ENCODE measurements at regions not wholly inside any gene's neighbourhood (a gene's known extent, or its start where the extent isn't known, plus 50 kb on each side); places are given as distances from the start of the nearest gene placed in this dataset.

DNA sequence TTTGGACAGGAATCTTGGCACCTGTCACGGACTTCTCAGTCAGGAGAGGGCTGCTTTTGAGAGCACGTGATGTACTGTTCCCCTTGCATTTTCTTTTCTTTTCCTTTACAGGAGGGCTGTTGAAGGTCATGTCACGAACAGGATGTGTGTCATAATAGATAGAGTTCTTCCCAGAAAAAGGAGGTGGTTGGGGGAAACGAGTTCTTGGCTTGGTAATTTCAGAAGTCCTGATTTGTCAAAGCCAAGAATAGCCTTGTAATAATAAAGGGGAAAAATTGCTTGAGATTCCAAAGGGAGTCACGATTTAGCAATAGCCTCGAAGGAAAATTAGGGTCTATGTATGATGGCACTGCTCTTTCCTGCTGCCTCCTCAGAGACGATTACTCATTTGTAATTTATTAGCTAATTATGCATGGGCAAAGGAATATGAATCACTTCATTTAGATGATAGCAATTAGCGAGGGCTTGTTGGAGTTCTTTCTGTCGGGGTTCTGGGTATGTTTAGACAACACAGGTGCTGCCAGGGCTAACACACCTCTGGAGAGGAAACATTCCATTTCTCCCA, 277.7 kb upstream of the N4BP1 start:
- no peak for TF ChIP-seq YY1 (IDR thresholded peaks at IDR 0.05)
- TF ChIP-seq TAF1 (conservative IDR thresholded peaks at IDR 0.05), result no peak
- no peak for TF ChIP-seq FOXA1 (IDR thresholded peaks at IDR 0.05)
- TF ChIP-seq, protein P1, sequence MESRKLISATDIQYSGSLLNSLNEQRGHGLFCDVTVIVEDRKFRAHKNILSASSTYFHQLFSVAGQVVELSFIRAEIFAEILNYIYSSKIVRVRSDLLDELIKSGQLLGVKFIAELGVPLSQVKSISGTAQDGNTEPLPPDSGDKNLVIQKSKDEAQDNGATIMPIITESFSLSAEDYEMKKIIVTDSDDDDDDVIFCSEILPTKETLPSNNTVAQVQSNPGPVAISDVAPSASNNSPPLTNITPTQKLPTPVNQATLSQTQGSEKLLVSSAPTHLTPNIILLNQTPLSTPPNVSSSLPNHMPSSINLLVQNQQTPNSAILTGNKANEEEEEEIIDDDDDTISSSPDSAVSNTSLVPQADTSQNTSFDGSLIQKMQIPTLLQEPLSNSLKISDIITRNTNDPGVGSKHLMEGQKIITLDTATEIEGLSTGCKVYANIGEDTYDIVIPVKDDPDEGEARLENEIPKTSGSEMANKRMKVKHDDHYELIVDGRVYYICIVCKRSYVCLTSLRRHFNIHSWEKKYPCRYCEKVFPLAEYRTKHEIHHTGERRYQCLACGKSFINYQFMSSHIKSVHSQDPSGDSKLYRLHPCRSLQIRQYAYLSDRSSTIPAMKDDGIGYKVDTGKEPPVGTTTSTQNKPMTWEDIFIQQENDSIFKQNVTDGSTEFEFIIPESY (IDR thresholded peaks at IDR 0.05), result no peak
- TF ChIP-seq HNF4A (conservative IDR thresholded peaks at IDR 0.05), result no peak
- no peak for TF ChIP-seq GABPA (IDR thresholded peaks at IDR 0.05 in 1 of 2, conservative IDR thresholded peaks at IDR 0.05 in 1 of 2)
- no peak for TF ChIP-seq SP1 (IDR thresholded peaks at IDR 0.05)
- TF ChIP-seq, protein P2, sequence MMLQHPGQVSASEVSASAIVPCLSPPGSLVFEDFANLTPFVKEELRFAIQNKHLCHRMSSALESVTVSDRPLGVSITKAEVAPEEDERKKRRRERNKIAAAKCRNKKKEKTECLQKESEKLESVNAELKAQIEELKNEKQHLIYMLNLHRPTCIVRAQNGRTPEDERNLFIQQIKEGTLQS (IDR thresholded peaks at IDR 0.05), result no peak
- TF ChIP-seq, protein P3, sequence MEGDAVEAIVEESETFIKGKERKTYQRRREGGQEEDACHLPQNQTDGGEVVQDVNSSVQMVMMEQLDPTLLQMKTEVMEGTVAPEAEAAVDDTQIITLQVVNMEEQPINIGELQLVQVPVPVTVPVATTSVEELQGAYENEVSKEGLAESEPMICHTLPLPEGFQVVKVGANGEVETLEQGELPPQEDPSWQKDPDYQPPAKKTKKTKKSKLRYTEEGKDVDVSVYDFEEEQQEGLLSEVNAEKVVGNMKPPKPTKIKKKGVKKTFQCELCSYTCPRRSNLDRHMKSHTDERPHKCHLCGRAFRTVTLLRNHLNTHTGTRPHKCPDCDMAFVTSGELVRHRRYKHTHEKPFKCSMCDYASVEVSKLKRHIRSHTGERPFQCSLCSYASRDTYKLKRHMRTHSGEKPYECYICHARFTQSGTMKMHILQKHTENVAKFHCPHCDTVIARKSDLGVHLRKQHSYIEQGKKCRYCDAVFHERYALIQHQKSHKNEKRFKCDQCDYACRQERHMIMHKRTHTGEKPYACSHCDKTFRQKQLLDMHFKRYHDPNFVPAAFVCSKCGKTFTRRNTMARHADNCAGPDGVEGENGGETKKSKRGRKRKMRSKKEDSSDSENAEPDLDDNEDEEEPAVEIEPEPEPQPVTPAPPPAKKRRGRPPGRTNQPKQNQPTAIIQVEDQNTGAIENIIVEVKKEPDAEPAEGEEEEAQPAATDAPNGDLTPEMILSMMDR (IDR thresholded peaks at IDR 0.05; ENCODE audit: low read depth, low read length, missing input control), result no peak
- no peak for TF ChIP-seq JUND (IDR thresholded peaks at IDR 0.05)
- TF ChIP-seq, protein P4, sequence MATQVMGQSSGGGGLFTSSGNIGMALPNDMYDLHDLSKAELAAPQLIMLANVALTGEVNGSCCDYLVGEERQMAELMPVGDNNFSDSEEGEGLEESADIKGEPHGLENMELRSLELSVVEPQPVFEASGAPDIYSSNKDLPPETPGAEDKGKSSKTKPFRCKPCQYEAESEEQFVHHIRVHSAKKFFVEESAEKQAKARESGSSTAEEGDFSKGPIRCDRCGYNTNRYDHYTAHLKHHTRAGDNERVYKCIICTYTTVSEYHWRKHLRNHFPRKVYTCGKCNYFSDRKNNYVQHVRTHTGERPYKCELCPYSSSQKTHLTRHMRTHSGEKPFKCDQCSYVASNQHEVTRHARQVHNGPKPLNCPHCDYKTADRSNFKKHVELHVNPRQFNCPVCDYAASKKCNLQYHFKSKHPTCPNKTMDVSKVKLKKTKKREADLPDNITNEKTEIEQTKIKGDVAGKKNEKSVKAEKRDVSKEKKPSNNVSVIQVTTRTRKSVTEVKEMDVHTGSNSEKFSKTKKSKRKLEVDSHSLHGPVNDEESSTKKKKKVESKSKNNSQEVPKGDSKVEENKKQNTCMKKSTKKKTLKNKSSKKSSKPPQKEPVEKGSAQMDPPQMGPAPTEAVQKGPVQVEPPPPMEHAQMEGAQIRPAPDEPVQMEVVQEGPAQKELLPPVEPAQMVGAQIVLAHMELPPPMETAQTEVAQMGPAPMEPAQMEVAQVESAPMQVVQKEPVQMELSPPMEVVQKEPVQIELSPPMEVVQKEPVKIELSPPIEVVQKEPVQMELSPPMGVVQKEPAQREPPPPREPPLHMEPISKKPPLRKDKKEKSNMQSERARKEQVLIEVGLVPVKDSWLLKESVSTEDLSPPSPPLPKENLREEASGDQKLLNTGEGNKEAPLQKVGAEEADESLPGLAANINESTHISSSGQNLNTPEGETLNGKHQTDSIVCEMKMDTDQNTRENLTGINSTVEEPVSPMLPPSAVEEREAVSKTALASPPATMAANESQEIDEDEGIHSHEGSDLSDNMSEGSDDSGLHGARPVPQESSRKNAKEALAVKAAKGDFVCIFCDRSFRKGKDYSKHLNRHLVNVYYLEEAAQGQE (IDR thresholded peaks at IDR 0.05), result no peak
- TF ChIP-seq NR2F2 (IDR thresholded peaks at IDR 0.05), result no peak
- TF ChIP-seq HNF4G (IDR thresholded peaks at IDR 0.05), result no peak
- TF ChIP-seq, protein P5, sequence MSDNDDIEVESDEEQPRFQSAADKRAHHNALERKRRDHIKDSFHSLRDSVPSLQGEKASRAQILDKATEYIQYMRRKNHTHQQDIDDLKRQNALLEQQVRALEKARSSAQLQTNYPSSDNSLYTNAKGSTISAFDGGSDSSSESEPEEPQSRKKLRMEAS (IDR thresholded peaks at IDR 0.05), result no peak
- TF ChIP-seq FOXA2 (IDR thresholded peaks at IDR 0.05), result no peak
- TF ChIP-seq EGR1 (IDR thresholded peaks at IDR 0.05; ENCODE audit: low read depth in 2 of 2), result no peak
- no peaks in the 10 kb centered on the region for H3K36me3 ChIP-seq (ENCODE audit: control insufficient read depth in 4 of 4, insufficient read depth in 3 of 4, low read depth in 1 of 4, low read length in 3 of 4)
- peaks cover 0 to 2% (median 0%) of the 10 kb centered on the region in 4 donors for H3K27me3 ChIP-seq (ENCODE audit: control insufficient read depth in 4 of 4, insufficient read depth in 4 of 4, low read length in 3 of 4)
- H3K4me3 ChIP-seq (ENCODE audit: low read depth in 1 of 3, low read length in 3 of 3), result no peak overlapping the region
- DNase-seq (ENCODE audit: low spot score), result no peak
- WGBS, result 45% methylated on average over 9 of the region's 9 CpGs
- no peak overlapping the region for H3K9ac ChIP-seq (ENCODE audit: low read depth in 1 of 2, low read length in 2 of 2)
- H3K27ac ChIP-seq (ENCODE audit: low read depth in 1 of 2, low read length in 2 of 2), result no peak overlapping the region
- H3K4me1 ChIP-seq (ENCODE audit: control insufficient read depth in 4 of 4, insufficient read depth in 4 of 4, low read length in 3 of 4), result no peaks in the 10 kb centered on the region
- H3K9me3 ChIP-seq (ENCODE audit: control insufficient read depth in 4 of 4, low read length in 3 of 4), result no peaks in the 10 kb centered on the region

DNA sequence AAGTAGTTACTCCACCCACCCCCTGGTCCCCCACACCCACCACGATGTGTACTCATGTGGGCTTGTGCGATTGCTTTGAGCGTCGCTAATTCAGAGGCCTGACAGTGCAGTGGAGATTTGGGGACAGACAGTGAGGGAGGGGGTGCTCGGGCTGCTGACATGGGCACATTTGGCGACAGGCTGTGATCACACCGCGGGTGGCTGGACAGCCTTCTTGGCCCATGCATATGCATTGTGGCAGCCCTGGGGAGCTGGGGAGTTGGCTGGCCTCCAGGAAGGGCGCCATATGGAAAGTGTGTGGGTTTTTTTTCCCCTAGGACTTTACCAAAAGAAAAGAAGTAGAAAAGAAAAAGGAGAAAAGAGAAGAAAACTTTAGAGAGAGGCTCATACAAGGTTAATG, 275.5 kb upstream of the N4BP1 start:
- TF ChIP-seq HNF4G (IDR thresholded peaks at IDR 0.05) (no peak), SP1 (IDR thresholded peaks at IDR 0.05) (no peak), JUND (IDR thresholded peaks at IDR 0.05) (no peak), EGR1 (IDR thresholded peaks at IDR 0.05; ENCODE audit: low read depth in 2 of 2) (no peak), NR2F2 (IDR thresholded peaks at IDR 0.05) (no peak)
- TF ChIP-seq, protein P4 (IDR thresholded peaks at IDR 0.05), result no peak
- TF ChIP-seq, protein P2 (IDR thresholded peaks at IDR 0.05), result no peak
- H3K4me3 ChIP-seq (ENCODE audit: low read depth in 1 of 3, low read length in 3 of 3), result no peak overlapping the region
- H3K36me3 ChIP-seq (ENCODE audit: control insufficient read depth in 4 of 4, insufficient read depth in 3 of 4, low read depth in 1 of 4, low read length in 3 of 4), result no peaks in the 10 kb centered on the region
- no peak for DNase-seq (ENCODE audit: low spot score)
- no peaks in the 10 kb centered on the region for H3K9me3 ChIP-seq (ENCODE audit: control insufficient read depth in 4 of 4, low read length in 3 of 4)
- no peaks in the 10 kb centered on the region for H3K4me1 ChIP-seq (ENCODE audit: control insufficient read depth in 4 of 4, insufficient read depth in 4 of 4, low read length in 3 of 4)
- H3K9ac ChIP-seq (ENCODE audit: low read depth in 1 of 2, low read length in 2 of 2), result no peak overlapping the region
- no peak overlapping the region for H3K27ac ChIP-seq (ENCODE audit: low read depth in 1 of 2, low read length in 2 of 2)
- WGBS, result 61% methylated on average over 9 of the region's 9 CpGs
- peaks cover 0 to 6% (median 0%) of the 10 kb centered on the region in 4 donors for H3K27me3 ChIP-seq (ENCODE audit: control insufficient read depth in 4 of 4, insufficient read depth in 4 of 4, low read length in 3 of 4)
